PFSK-1 (cell line): ENCODE measurements at regions not wholly inside any gene's neighbourhood (a gene's known extent, or its start where the extent isn't known, plus 50 kb on each side); places are given as distances from the start of the nearest gene placed in this dataset.

ENCODE experiments used
- FOXP2 ChIP-seq: optimal IDR thresholded peaks from 2 replicates; pipeline ENCODE3; 2011; ENCODE audit warnings: borderline replicate concordance, control low read depth, inconsistent platforms; ENCODE audit not compliant: insufficient read depth; ENCODE audit errors: extremely low read length, extremely low read depth
- POLR2AphosphoS5 ChIP-seq: IDR thresholded peaks from 2 replicates; pipeline ENCODE4 v1.6.1; 2012; ENCODE audit warnings: low read depth, mild to moderate bottlenecking, control low read depth, low read length, moderate library complexity
- REST ChIP-seq, 2 experiments: IDR thresholded peaks; 2 replicates each; pipeline versions ENCODE4 v1.6.1 to v1.8.0; 2011 to 2012; ENCODE audit warnings: low read depth in 2 of 2, low read length in 2 of 2, control low read depth in 1 of 2, inconsistent platforms in 1 of 2, mild to moderate bottlenecking in 1 of 2, moderate library complexity in 1 of 2; ENCODE audit not compliant: insufficient read depth in 1 of 2
- SIN3A ChIP-seq: IDR thresholded peaks from 2 replicates; pipeline ENCODE4 v1.6.1; 2012; ENCODE audit warnings: mild to moderate bottlenecking, low read length, moderate library complexity, borderline replicate concordance; ENCODE audit not compliant: insufficient read depth
- TAF1 ChIP-seq: IDR thresholded peaks from 2 replicates; pipeline ENCODE4 v1.6.1; 2012; ENCODE audit warnings: low read length, control low read depth, borderline replicate concordance; ENCODE audit not compliant: insufficient read depth

GRCh38 chr2:33696234-33696633, 97.1 kb upstream of the FAM98A start:
- TF ChIP-seq FOXP2 (no peak), REST (IDR thresholded peaks at IDR 0.05; ENCODE audit: insufficient read depth in 1 of 2, low read depth in 2 of 2, low read length in 2 of 2) (no peak), TAF1 (no peak), POLR2AphosphoS5 (no peak), SIN3A (no peak)

DNA sequence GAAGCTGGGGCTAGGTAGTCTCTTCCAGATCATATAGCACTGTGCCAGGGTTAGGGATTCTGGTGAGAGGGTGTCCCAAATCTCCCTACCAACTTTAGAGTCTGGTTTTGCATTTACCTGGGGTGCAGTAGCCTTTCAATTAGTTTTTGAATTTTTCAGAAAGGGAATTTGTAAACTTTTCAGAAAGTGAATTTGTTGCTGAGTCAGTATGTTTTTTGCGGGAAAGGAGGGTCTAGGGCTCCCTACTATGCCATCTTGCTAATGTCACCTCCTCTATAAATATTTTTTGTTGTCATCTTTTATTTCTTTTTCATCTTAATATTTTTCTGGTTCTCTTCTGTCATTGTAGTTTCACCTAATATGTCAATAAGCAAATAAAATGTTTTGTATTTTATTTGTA, 95.8 kb upstream of the FAM98A start:
- TF ChIP-seq FOXP2 (no peak), SIN3A (no peak), TAF1 (no peak)

DNA sequence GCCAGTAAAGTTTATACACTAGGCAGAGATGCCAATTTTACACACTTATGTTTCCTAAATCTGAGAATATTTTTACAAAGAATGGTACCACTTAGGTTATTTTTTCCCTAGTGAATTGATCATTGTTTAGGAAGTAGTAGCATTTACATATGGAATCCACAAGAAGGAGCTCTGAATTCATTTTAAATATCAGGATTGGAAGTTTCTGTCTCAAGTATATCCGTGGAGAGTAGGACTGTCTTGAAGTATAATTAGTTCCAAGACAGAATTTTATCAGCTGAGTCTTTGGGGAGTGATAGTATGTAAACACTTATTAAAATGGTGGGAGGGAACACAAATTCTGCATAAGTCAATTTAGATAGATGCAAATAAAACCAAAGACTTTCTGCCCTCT, 82.3 kb upstream of the FAM98A start:
- TF ChIP-seq TAF1 = no peak

DNA sequence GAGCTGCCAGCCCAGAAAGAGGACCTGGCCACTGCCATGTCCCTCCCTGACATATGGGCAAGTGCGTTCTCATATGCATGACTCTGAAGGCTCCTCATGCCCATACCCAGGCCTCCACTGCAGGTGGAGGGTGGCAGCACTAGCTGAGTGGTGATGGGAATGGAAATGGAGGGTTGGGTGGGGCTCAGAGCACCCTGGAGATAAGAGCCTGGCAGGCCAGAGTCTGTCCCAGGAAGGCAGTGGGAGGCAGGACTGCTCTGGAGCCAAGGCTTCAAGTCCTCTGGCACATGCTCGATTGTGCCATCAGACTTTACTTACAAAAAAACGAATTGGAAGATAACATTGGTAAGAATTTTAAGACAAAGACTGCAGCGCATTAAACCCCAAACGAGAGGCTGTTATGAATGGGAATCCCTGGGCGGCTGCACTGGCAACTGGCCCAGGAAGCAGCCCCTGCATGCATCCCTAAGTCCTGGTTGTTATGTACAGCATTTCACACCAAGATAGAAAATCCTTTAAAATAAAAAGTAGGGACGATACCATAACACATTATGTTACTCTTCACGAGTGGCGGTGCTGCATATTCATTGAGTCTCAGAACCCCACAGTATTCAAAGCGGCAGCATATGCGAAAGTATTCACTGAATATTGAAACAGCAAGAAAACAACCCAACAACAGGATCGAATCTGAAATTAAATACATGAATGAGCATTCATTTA, 81.7 kb upstream of the FAM98A start:
- no peak for TF ChIP-seq FOXP2
- no peak for TF ChIP-seq REST (IDR thresholded peaks at IDR 0.05; ENCODE audit: insufficient read depth in 1 of 2, low read depth in 2 of 2, low read length in 2 of 2)
- TF ChIP-seq TAF1 = no peak
- TF ChIP-seq POLR2AphosphoS5 = no peak
- TF ChIP-seq SIN3A = no peak

DNA sequence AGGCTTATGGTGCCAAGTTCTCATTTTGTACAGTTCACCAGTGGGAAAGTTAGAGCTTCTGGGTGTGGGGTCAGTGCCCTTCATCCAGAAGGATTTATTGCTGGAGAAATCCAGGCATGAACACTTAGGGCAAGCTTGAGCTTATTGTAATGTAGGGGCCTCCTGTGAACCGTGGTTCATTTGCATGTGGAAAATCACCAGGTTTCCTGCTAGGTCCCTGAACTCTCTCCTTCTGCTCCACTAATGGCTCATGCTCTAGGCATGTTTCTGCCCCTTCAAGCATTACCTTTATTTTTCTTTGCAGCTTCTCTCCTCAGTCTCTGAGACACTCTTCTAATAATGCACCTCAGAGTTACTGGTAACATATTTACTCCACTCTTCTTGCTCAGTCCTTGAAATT, 79.3 kb upstream of the FAM98A start:
- no peak for TF ChIP-seq FOXP2
- TF ChIP-seq REST (IDR thresholded peaks at IDR 0.05; ENCODE audit: insufficient read depth in 1 of 2, low read depth in 2 of 2, low read length in 2 of 2) = no peak
- TF ChIP-seq TAF1 = no peak
- TF ChIP-seq SIN3A = no peak
- TF ChIP-seq POLR2AphosphoS5 = no peak

GRCh38 chr2:33673937-33674336, 74.8 kb upstream of the FAM98A start:
- TF ChIP-seq REST (IDR thresholded peaks at IDR 0.05; ENCODE audit: insufficient read depth in 1 of 2, low read depth in 2 of 2, low read length in 2 of 2) = no peak
- TF ChIP-seq POLR2AphosphoS5 = no peak
- no peak for TF ChIP-seq FOXP2
- TF ChIP-seq SIN3A = no peak
- no peak for TF ChIP-seq TAF1
